ENCODE measurements at regions not wholly inside any gene's neighbourhood (a gene's known extent, or its start where the extent isn't known, plus 50 kb on each side); places are given as distances from the start of the nearest gene placed in this dataset.
A peak's percentile ranks its signal among the peaks of the same experiment; 100 is the strongest.

- Mint-ChIP-seq H3K4me3 (peak overlapping the region; percentile 52), H3K9me3 (no peaks in the 10 kb centered on the region), H3K36me3 (ENCODE audit: low read depth) (no peaks in the 10 kb centered on the region), H3K27ac (no peak overlapping the region), H3K4me1 (ENCODE audit: low read depth) (peaks cover 1% of the 10 kb centered on the region), H3K27me3 (ENCODE audit: low read depth) (peaks cover 59% of the 10 kb centered on the region)
- DNase-seq (ENCODE audit: low spot score), result no peak
Observed at GRCh38 chr1:201739492-201740085, 89.4 kb upstream of the IPO9 start.

DNA sequence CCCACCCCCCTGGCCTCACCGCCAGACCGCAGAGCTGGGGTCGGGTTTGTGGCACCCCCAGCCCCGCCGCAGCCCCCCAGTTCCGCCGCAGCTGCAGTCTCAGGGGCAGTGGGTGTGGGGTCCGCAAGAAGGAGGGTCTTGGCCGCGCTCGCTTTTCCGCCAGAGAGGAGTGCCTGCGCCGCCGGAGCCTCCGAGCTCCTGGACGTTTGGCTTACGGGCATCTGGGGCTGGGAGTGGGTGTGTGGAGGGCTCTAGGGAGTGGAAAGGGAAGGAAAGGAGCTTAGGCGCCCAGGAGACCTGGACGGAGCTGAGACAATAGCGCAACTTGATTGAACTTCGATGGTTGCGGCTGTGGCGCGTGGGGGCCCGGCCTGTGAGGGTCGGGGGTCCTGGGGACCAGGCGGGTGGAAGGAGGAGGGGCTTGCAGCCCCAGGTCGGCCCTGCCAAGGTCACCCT lies 88.8 kb upstream of the IPO9 start:
- Mint-ChIP-seq H3K27me3 (ENCODE audit: low read depth) (peaks cover 61% of the 10 kb centered on the region), H3K9me3 (no peaks in the 10 kb centered on the region), H3K4me1 (ENCODE audit: low read depth) (peaks cover 1% of the 10 kb centered on the region), H3K4me3 (no peak overlapping the region), H3K27ac (no peak overlapping the region), H3K36me3 (ENCODE audit: low read depth) (no peaks in the 10 kb centered on the region)
- DNase-seq (ENCODE audit: low spot score), result no peak

DNA sequence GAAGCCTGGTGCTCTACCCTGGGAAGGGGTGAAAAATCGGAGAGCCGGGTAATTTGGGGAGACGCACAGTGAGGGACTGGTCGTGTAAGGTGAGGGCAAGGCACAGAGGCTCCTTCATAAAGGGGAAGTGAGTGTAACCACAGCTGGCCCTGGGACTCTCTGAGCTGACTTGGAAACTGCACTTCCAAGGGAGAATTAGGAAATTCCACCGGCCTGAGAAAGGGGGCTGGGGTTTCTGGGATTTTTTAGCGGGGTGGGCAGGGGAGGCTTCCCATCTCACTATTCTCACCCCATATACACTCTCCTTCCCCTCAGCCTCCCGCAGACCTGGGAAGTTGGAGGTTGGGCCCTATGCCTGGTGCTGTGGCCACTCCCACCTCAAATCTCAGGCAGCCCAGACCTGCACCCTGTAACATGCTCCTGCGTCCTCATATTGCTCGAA lies 88.3 kb upstream of the IPO9 start:
- DNase-seq (ENCODE audit: low spot score), result no peak
- peaks cover 1% of the 10 kb centered on the region for H3K4me1 Mint-ChIP-seq (ENCODE audit: low read depth)
- no peak overlapping the region for H3K4me3 Mint-ChIP-seq
- H3K27ac Mint-ChIP-seq, result no peak overlapping the region
- H3K9me3 Mint-ChIP-seq, result no peaks in the 10 kb centered on the region
- peaks cover 58% of the 10 kb centered on the region for H3K27me3 Mint-ChIP-seq (ENCODE audit: low read depth)
- no peaks in the 10 kb centered on the region for H3K36me3 Mint-ChIP-seq (ENCODE audit: low read depth)

DNA sequence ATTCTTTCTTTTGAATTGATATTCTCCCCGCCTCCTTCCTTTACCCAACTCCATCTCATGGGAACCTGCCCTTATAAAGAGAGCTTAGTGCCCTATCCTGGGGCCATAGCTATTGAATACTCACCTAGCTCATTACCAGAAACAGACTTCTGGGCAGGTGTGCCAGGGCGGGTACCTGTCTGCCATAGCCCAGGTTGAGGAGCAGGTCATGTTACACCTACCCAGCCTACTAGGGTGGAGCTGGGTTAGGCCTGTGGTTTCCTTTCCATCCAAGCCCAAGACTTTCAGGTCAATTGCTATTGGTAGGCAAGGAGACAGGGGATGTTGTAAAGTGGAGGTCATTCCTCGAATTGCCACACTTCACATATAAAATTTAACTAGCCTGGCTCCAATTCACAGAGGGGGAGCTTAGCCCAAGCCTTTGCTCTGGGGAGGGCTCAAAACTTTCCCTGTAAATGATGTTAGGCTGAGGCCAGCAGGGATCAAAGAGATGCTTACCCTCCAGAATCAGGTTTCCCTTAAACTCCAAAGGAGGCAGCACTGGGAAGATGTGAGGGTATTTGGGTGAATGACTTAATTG lies 87.1 kb upstream of the IPO9 start:
- no peak overlapping the region for H3K27ac Mint-ChIP-seq
- no peak for DNase-seq (ENCODE audit: low spot score)
- H3K36me3 Mint-ChIP-seq (ENCODE audit: low read depth), result no peaks in the 10 kb centered on the region
- peaks cover 1% of the 10 kb centered on the region for H3K4me1 Mint-ChIP-seq (ENCODE audit: low read depth)
- no peak overlapping the region for H3K4me3 Mint-ChIP-seq
- H3K27me3 Mint-ChIP-seq (ENCODE audit: low read depth), result peaks cover 63% of the 10 kb centered on the region
- no peaks in the 10 kb centered on the region for H3K9me3 Mint-ChIP-seq

GRCh38 chr1:201742476-201742875 lies 86.5 kb upstream of the IPO9 start:
- Mint-ChIP-seq H3K9me3 (no peaks in the 10 kb centered on the region), H3K36me3 (ENCODE audit: low read depth) (no peaks in the 10 kb centered on the region), H3K4me1 (ENCODE audit: low read depth) (peaks cover 1% of the 10 kb centered on the region), H3K27ac (no peak overlapping the region), H3K27me3 (ENCODE audit: low read depth) (peaks cover 63% of the 10 kb centered on the region), H3K4me3 (no peak overlapping the region)
- no peak for DNase-seq (ENCODE audit: low spot score)

DNA sequence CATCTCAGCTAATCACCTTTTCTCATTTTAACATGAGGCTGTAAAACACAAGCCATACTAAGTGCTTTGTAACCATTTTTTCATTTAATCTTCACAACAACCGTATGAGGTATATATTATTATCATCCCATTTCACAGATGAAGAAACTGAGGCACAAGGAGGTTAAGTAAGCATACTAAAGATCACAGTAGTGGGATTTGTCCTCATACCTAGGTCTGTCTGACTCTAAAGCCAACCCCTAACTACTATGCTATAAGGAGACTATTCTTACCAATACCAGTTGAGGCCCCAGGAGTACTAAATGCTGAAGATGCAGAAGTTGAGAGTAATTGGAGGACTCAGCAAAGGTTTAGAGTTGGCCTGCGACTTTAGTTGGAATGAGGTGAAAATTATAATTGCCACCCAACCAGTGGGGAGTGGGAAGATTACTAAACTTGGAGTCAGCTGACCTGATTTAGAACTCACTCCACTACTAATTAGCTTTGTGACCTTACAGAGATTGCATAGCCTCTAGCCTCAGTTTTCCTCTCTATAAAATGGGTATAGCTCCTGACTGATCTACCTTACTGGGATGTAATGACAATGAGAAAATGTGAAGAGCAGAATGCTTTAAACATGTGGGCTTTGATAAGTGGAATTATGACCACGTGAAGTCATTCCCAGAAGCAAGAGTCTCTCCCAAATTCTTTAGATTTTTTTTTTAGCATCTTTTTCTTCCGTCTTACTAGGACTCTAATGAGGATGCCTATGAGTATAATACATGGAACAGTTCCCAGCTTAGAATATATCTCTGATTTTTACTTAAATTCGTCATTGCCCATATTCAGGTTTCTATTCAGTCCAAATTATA lies 85.8 kb upstream of the IPO9 start:
- Mint-ChIP-seq H3K27me3 (ENCODE audit: low read depth) (peaks cover 60% of the 10 kb centered on the region), H3K9me3 (no peaks in the 10 kb centered on the region), H3K27ac (no peak overlapping the region), H3K4me3 (no peak overlapping the region), H3K36me3 (ENCODE audit: low read depth) (no peaks in the 10 kb centered on the region), H3K4me1 (ENCODE audit: low read depth) (peaks cover 1% of the 10 kb centered on the region)
- no peak for DNase-seq (ENCODE audit: low spot score)

GRCh38 chr1:201745023-201745422 lies 83.9 kb upstream of the IPO9 start:
- Mint-ChIP-seq H3K27me3 (ENCODE audit: low read depth) (peaks cover 45% of the 10 kb centered on the region), H3K27ac (no peak overlapping the region), H3K4me3 (no peak overlapping the region), H3K36me3 (ENCODE audit: low read depth) (no peaks in the 10 kb centered on the region), H3K4me1 (ENCODE audit: low read depth) (peaks cover 1% of the 10 kb centered on the region), H3K9me3 (no peaks in the 10 kb centered on the region)
- DNase-seq (ENCODE audit: low spot score), result no peak

DNA sequence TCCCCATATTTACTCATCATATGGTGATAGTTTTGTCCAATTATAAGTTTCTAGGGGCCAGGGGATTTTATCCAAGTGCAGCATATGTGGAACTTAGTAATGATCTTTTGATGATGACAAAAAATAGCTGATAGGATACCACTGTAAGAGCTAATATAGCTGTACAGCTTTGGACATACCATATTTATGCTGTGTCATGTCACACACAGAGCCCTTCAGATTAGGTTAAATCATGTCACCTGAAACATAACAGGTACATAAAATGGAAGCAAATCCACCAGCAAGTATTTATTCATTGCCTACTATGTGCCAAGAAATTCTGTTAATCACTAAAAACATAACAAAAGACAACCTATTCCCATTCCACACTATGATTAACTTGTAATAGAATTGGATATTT lies 82.8 kb upstream of the IPO9 start:
- DNase-seq (ENCODE audit: low spot score), result no peak
- Mint-ChIP-seq H3K27me3 (ENCODE audit: low read depth) (peaks cover 36% of the 10 kb centered on the region), H3K4me1 (ENCODE audit: low read depth) (peaks cover 5% of the 10 kb centered on the region), H3K36me3 (ENCODE audit: low read depth) (no peaks in the 10 kb centered on the region), H3K4me3 (no peak overlapping the region), H3K27ac (no peak overlapping the region), H3K9me3 (no peaks in the 10 kb centered on the region)

- Mint-ChIP-seq H3K4me1 (ENCODE audit: low read depth) (peaks cover 8% of the 10 kb centered on the region), H3K4me3 (no peak overlapping the region), H3K27me3 (ENCODE audit: low read depth) (peaks cover 31% of the 10 kb centered on the region), H3K27ac (no peak overlapping the region), H3K9me3 (no peaks in the 10 kb centered on the region), H3K36me3 (ENCODE audit: low read depth) (no peaks in the 10 kb centered on the region)
- no peak for DNase-seq (ENCODE audit: low spot score)
Observed at GRCh38 chr1:201747261-201747660, 81.7 kb upstream of the IPO9 start.

GRCh38 chr1:201748335-201748734 lies 80.6 kb upstream of the IPO9 start:
- Mint-ChIP-seq H3K36me3 (ENCODE audit: low read depth) (no peaks in the 10 kb centered on the region), H3K9me3 (no peaks in the 10 kb centered on the region), H3K27ac (no peak overlapping the region), H3K27me3 (ENCODE audit: low read depth) (peaks cover 25% of the 10 kb centered on the region), H3K4me3 (no peak overlapping the region), H3K4me1 (ENCODE audit: low read depth) (peaks cover 8% of the 10 kb centered on the region)
- DNase-seq (ENCODE audit: low spot score), result no peak

GRCh38 chr1:201749059-201749690 lies 79.8 kb upstream of the IPO9 start:
- Mint-ChIP-seq H3K27ac (no peak overlapping the region), H3K4me1 (ENCODE audit: low read depth) (peaks cover 8% of the 10 kb centered on the region)
- no peak for DNase-seq (ENCODE audit: low spot score)

GRCh38 chr1:201750120-201750519 lies 78.8 kb upstream of the IPO9 start:
- Mint-ChIP-seq H3K27me3 (ENCODE audit: low read depth) (peaks cover 28% of the 10 kb centered on the region), H3K27ac (no peak overlapping the region), H3K36me3 (ENCODE audit: low read depth) (no peaks in the 10 kb centered on the region), H3K4me1 (ENCODE audit: low read depth) (peaks cover 8% of the 10 kb centered on the region), H3K4me3 (no peak overlapping the region), H3K9me3 (no peaks in the 10 kb centered on the region)
- no peak for DNase-seq (ENCODE audit: low spot score)

More at GRCh38 chr1:201749059-201749690, 79.8 kb upstream of the IPO9 start:
- H3K9me3 Mint-ChIP-seq, result no peaks in the 10 kb centered on the region
- H3K4me3 Mint-ChIP-seq, result no peak overlapping the region
- H3K36me3 Mint-ChIP-seq (ENCODE audit: low read depth), result no peaks in the 10 kb centered on the region
- peaks cover 29% of the 10 kb centered on the region for H3K27me3 Mint-ChIP-seq (ENCODE audit: low read depth)

DNA sequence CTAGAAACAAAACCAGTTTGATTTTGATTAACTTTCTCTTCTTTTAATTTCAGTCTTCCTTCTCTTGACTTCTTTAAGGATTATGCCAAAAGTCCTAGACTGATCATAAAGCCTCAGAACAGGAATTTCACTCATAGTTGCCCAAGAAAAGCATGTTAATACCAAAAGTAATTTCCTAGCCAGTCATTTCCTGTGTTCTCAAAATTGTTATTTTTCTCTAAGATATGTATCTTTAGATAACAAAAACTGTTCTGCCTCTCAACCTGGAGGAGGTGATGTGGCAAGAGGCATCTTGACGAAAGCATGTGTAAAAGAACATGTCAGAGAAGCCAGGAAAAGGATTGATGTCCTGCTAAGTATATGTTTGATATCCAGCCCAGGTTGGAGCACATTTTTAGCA lies 78.0 kb upstream of the IPO9 start:
- peaks cover 31% of the 10 kb centered on the region for H3K27me3 Mint-ChIP-seq (ENCODE audit: low read depth)
- peaks cover 8% of the 10 kb centered on the region for H3K4me1 Mint-ChIP-seq (ENCODE audit: low read depth)
- no peak overlapping the region for H3K27ac Mint-ChIP-seq
- no peak overlapping the region for H3K4me3 Mint-ChIP-seq
- no peak for DNase-seq (ENCODE audit: low spot score)
- H3K9me3 Mint-ChIP-seq, result no peaks in the 10 kb centered on the region
- H3K36me3 Mint-ChIP-seq (ENCODE audit: low read depth), result no peaks in the 10 kb centered on the region

GRCh38 chr1:201751872-201752271 lies 77.1 kb upstream of the IPO9 start:
- H3K4me1 Mint-ChIP-seq (ENCODE audit: low read depth), result peaks cover 8% of the 10 kb centered on the region
- no peaks in the 10 kb centered on the region for H3K9me3 Mint-ChIP-seq
- no peak overlapping the region for H3K27ac Mint-ChIP-seq
- H3K36me3 Mint-ChIP-seq (ENCODE audit: low read depth), result no peaks in the 10 kb centered on the region
- no peak overlapping the region for H3K4me3 Mint-ChIP-seq
- H3K27me3 Mint-ChIP-seq (ENCODE audit: low read depth), result peaks cover 34% of the 10 kb centered on the region
- no peak for DNase-seq (ENCODE audit: low spot score)
